ENCODE measurements at regions not wholly inside any gene's neighbourhood (a gene's known extent, or its start where the extent isn't known, plus 50 kb on each side); places are given as distances from the start of the nearest gene placed in this dataset.

DNA sequence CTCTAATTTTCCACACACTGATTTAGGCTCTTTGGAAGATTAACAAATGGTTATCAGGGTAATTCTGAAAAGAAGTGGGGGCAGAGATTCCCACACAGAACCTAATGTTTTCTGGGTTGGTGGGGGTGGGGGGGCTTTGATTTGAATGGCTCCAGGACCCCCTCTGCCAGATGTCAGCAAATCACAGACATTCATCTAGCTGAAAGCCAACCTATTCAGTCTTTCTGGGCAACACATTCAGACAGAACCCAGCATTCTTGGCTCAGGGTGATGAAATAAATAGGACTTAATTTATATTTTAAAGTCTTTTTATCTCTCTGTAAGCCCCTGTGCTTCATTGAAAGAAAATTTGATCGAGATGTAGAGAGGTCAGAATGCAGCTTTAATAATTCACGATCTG lies 533.2 kb downstream of the XYLT1 start:
- intact Hi-C loops (cut with micrococcal nuclease) = no loop called here
- ATAC-seq (ENCODE audit: low read depth) = no peak
- no peak overlapping the region for H3K14ac ChIP-seq (replicated peaks; ENCODE audit: low read depth, low read length)
- CTCF ChIA-PET = no interaction called here
- H2AK5ac ChIP-seq (ENCODE audit: low read depth, low read length) = no peak overlapping the region
- peaks cover 2% of the 10 kb centered on the region; the same call in 1 of the 2 replicates for H3K9me3 ChIP-seq (ENCODE audit: control insufficient read depth, insufficient read depth, low read length)
- H4K91ac ChIP-seq (ENCODE audit: insufficient read depth, low read depth, low read length) = no peak overlapping the region
- POLR2A ChIA-PET (ENCODE audit: unreplicated experiment) = no interaction called here
- no peak overlapping the region for H3K4ac ChIP-seq (ENCODE audit: low read depth, low read length)
- H2BK5ac ChIP-seq (ENCODE audit: low read depth, low read length, poor library complexity, severe bottlenecking) = no peak overlapping the region
- no peak overlapping the region for H3K56ac ChIP-seq (ENCODE audit: extremely low read depth, insufficient read depth, low read length)
- no peak overlapping the region for H3K4me2 ChIP-seq (ENCODE audit: low read depth, low read length)
- H3K23ac ChIP-seq (ENCODE audit: low read depth, low read length) = no peak overlapping the region
- no peak overlapping the region for H2BK120ac ChIP-seq (ENCODE audit: low read depth, low read length)
- no peaks in the 10 kb centered on the region for H4K20me1 ChIP-seq (ENCODE audit: insufficient read depth, low read length)
- in situ Hi-C loops (cut with MboI; ENCODE audit: low sequenced_read_pairs) = no loop called here
- H2BK20ac ChIP-seq (ENCODE audit: low read depth, low read length) = no peak overlapping the region
- H3K79me1 ChIP-seq (ENCODE audit: low read depth in 1 of 2, low read length in 2 of 2) = no peaks in the 10 kb centered on the region
- no peaks in the 10 kb centered on the region for H3K4me1 ChIP-seq (ENCODE audit: control insufficient read depth, insufficient read depth, low read length)
- TF ChIP-seq FOS (IDR thresholded peaks at IDR 0.05; ENCODE audit: low read depth, low read length) = no peak
- no peak overlapping the region for H3K9ac ChIP-seq (ENCODE audit: low read depth, low read length)
- H2AFZ ChIP-seq (replicated peaks; ENCODE audit: low read length, poor library complexity) = no peak overlapping the region
- H4K8ac ChIP-seq (ENCODE audit: low read depth in 2 of 2, low read length in 2 of 2) = no peak overlapping the region
- no peaks in the 10 kb centered on the region for H3K36me3 ChIP-seq (ENCODE audit: control insufficient read depth, insufficient read depth, low read length)
- no peaks in the 10 kb centered on the region for H3K27me3 ChIP-seq (ENCODE audit: control insufficient read depth, insufficient read depth, low read length)
- H2BK15ac ChIP-seq (ENCODE audit: low read depth, low read length) = no peak overlapping the region
- no peak overlapping the region for H3K27ac ChIP-seq (ENCODE audit: insufficient read depth, low read length)
- H3K9me1 ChIP-seq (ENCODE audit: insufficient read depth, low read length) = no peaks in the 10 kb centered on the region
- no peak overlapping the region for H2AK9ac ChIP-seq (replicated peaks; ENCODE audit: low read depth, low read length, poor library complexity)
- H3K18ac ChIP-seq (ENCODE audit: low read depth, low read length) = no peak overlapping the region
- BruUV-seq (replicated peaks) = no TSS peak
- DNase-seq = no peak
- H4K5ac ChIP-seq (ENCODE audit: low read depth, low read length) = no peak overlapping the region
- H3K4me3 ChIP-seq (ENCODE audit: insufficient read depth, low read depth, low read length) = no peak overlapping the region
- dilution Hi-C loops (cut with HindIII; ENCODE audit: low sequenced_read_pairs, unreplicated experiment) = no loop called here
- WGBS, 2 experiments (ENCODE audit: extremely low coverage in 2 of 2, insufficient read length in 1 of 2) = no CpG with 5 or more reads among the region's 2 CpGs
